Brain microvascular endothelial cell (primary cell): ENCODE measurements at regions not wholly inside any gene's neighbourhood (a gene's known extent, or its start where the extent isn't known, plus 50 kb on each side); places are given as distances from the start of the nearest gene placed in this dataset.
"Not testable (repeated sequence)": the region's sequence is repeated elsewhere in the genome, so short reads cannot be mapped to it uniquely, and the experiment has no call there.

Experiments used
- DNase-seq: peaks from one replicate; pipeline ENCODE4 v3.0.0-alpha.2; 2020
- H3K27ac ChIP-seq: fragments of 250-450 bp; sonication (Bioruptor Pico); 2 replicates; pipeline ENCODE4 v1.5.1; 2020; ENCODE audit warnings: mild to moderate bottlenecking, moderate library complexity
- H3K27me3 ChIP-seq: fragments of 250-450 bp; sonication (Bioruptor Pico); replicated peaks from 2 replicates; pipeline ENCODE4 v1.5.1; 2020; ENCODE audit warnings: mild to moderate bottlenecking
- H3K36me3 ChIP-seq: fragments of 250-450 bp; sonication (Bioruptor Pico); replicated peaks from 2 replicates; pipeline ENCODE4 v1.5.1; 2020; ENCODE audit warnings: mild to moderate bottlenecking
- H3K4me3 ChIP-seq: 2 replicates; pipeline ENCODE4 v1.5.1; 2011; ENCODE audit warnings: low read depth, mild to moderate bottlenecking, control low read depth, low read length, moderate library complexity
- in situ Hi-C: cut with HindIII; loops from 2 replicates; pipeline ENCODE4 v1.10.0; 2017; ENCODE audit warnings: low sequenced_read_pairs, low pct_ligation_motif_present
- TF ChIP-seq, protein P1 (sequence below): IDR thresholded peaks from 2 replicates; pipeline ENCODE4 v1.5.1; 2011; ENCODE audit warnings: low read depth, mild to moderate bottlenecking, moderate library complexity, low read length, control low read depth, inconsistent platforms; ENCODE audit errors: missing control alignments

DNA sequence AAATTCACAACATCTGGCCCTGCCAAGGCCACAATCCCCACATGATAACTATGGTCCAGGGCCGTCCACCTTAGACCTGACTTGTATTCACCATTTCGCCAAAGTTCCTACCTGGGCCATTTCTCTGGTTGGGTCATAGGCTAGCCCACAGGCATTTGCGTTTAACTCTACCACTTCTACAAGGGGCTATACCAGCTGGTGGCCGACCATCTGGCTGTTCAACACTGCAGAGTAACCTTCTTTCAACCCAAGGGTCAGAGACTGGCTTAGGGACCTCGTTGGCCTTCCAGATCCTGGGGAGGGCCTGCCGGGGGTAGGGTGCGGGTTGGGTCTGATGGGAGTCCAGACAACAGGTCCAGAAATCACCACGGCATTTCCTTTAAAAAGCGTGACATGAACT is 242.3 kb upstream of the C16orf82 start:
- no peaks in the 10 kb centered on the region for H3K27me3 ChIP-seq
- no peak overlapping the region for H3K4me3 ChIP-seq
- no peaks in the 10 kb centered on the region for H3K36me3 ChIP-seq
- no peak for DNase-seq
- in situ Hi-C loops = no loop called here
- H3K27ac ChIP-seq = no peak overlapping the region
- TF ChIP-seq, protein P1, sequence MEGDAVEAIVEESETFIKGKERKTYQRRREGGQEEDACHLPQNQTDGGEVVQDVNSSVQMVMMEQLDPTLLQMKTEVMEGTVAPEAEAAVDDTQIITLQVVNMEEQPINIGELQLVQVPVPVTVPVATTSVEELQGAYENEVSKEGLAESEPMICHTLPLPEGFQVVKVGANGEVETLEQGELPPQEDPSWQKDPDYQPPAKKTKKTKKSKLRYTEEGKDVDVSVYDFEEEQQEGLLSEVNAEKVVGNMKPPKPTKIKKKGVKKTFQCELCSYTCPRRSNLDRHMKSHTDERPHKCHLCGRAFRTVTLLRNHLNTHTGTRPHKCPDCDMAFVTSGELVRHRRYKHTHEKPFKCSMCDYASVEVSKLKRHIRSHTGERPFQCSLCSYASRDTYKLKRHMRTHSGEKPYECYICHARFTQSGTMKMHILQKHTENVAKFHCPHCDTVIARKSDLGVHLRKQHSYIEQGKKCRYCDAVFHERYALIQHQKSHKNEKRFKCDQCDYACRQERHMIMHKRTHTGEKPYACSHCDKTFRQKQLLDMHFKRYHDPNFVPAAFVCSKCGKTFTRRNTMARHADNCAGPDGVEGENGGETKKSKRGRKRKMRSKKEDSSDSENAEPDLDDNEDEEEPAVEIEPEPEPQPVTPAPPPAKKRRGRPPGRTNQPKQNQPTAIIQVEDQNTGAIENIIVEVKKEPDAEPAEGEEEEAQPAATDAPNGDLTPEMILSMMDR = no peak

- H3K36me3 ChIP-seq = no peaks in the 10 kb centered on the region
- H3K4me3 ChIP-seq = no peak overlapping the region
- no peaks in the 10 kb centered on the region for H3K27me3 ChIP-seq
- TF ChIP-seq, protein P1 = no peak
- no peak for DNase-seq
- H3K27ac ChIP-seq = no peak overlapping the region
- in situ Hi-C loops = no loop called here
Measured at GRCh38 chr16:26826500-26826899, 240.2 kb upstream of the C16orf82 start.

- Histone ChIP-seq H3K27ac (no peak overlapping the region), H3K4me3 (no peak overlapping the region), H3K36me3 (no peaks in the 10 kb centered on the region), H3K27me3 (no peaks in the 10 kb centered on the region)
- in situ Hi-C loops = no loop called here
- TF ChIP-seq, protein P1 = no peak
- DNase-seq = no peak
Measured at GRCh38 chr16:26827386-26827785, 239.3 kb upstream of the C16orf82 start.

DNA sequence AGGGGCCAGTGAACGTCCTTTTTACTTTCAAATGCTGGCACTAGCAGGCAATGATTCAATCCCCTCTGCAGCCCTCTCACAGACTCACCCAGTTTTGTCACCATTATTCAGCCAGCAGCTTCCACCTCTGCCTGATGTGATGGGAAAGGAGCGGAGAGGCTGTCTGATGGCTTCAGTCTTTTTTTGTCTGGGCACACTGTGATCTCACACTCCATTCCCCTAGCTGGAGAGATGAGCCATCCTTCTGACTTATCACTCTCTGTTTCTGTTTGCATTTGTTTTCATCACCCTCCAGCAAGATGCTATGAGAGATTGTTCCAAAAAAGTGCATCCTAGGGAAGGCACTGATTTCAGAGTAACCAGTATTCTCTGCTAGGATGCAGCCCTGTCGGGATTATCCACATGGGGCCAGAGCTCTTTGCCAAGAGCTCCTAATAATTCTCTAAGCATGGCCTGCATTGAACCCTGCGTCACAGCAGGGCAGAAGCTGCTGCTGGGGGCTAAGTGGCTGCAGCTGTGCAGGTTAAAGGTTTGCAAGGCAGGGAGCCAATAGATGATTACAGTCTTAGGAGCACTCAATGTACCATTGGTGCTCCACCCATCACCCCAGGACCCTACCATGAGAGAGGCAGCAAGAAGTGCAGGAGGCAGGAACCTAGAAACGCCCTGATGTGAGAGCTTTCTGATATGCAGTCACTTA is 236.1 kb upstream of the C16orf82 start:
- in situ Hi-C loops = no loop called here
- Histone ChIP-seq H3K27ac (no peak overlapping the region), H3K36me3 (no peaks in the 10 kb centered on the region), H3K4me3 (no peak overlapping the region), H3K27me3 (no peaks in the 10 kb centered on the region)
- DNase-seq = no peak
- TF ChIP-seq, protein P1 = no peak

GRCh38 chr16:26836114-26836513 is 230.6 kb upstream of the C16orf82 start:
- in situ Hi-C loops, DNase-seq, H3K27ac ChIP-seq, H3K4me3 ChIP-seq, H3K36me3 ChIP-seq, H3K27me3 ChIP-seq: not testable (repeated sequence)

- Histone ChIP-seq H3K4me3 (no peak overlapping the region), H3K27ac (no peak overlapping the region), H3K36me3 (no peaks in the 10 kb centered on the region), H3K27me3 (no peaks in the 10 kb centered on the region)
- TF ChIP-seq, protein P1 = no peak
- no peak for DNase-seq
- in situ Hi-C loops = no loop called here
Measured at GRCh38 chr16:26838931-26839330, 227.8 kb upstream of the C16orf82 start.
